ENCODE measurements at regions not wholly inside any gene's neighbourhood (a gene's known extent, or its start where the extent isn't known, plus 50 kb on each side); places are given as distances from the start of the nearest gene placed in this dataset.

- Histone ChIP-seq H2BK20ac (ENCODE audit: low read length) (no peak overlapping the region), H4K5ac (ENCODE audit: insufficient read length, low read depth, low read length) (no peak overlapping the region), H3K14ac (ENCODE audit: insufficient read length) (no peak overlapping the region), H3K79me1 (ENCODE audit: low read depth, low read length) (no peaks in the 10 kb centered on the region), H3K23me2 (ENCODE audit: low read depth, low read length) (no peaks in the 10 kb centered on the region), H3K56ac (replicated peaks; ENCODE audit: insufficient read length, low read depth, low read length) (no peak overlapping the region), H2BK15ac (ENCODE audit: low read length) (no peak overlapping the region), H3K36me3 (ENCODE audit: control insufficient read depth in 2 of 4, insufficient read depth in 4 of 4, low read length in 3 of 4) (no peaks in the 10 kb centered on the region), H4K91ac (replicated peaks; ENCODE audit: insufficient read length, low read length) (no peak overlapping the region), H3K9me3 (ENCODE audit: insufficient read depth in 2 of 2, low read depth in 1 of 2, low read length in 1 of 2) (no peaks in the 10 kb centered on the region), H3K4me3 (ENCODE audit: extremely low read depth in 1 of 4, insufficient read depth in 2 of 4, low read depth in 3 of 4, low read length in 4 of 4) (no peak overlapping the region), H3K27me3 (replicated peaks in 1 of 4; ENCODE audit: control insufficient read depth in 3 of 4, extremely low read depth in 1 of 4, insufficient read depth in 3 of 4, low read length in 3 of 4) (no peaks in the 10 kb centered on the region), H3K4me2 (ENCODE audit: insufficient read depth in 1 of 2, low read depth in 2 of 2, low read length in 2 of 2) (no peak overlapping the region), H2BK5ac (ENCODE audit: low read depth, low read length) (no peak overlapping the region), H3K9ac (replicated peaks in 1 of 4; ENCODE audit: extremely low read depth in 1 of 4, low read depth in 3 of 4, low read length in 3 of 4) (no peak overlapping the region), H2AK5ac (ENCODE audit: low read depth, low read length) (no peak overlapping the region), H2BK120ac (replicated peaks; ENCODE audit: low read depth, low read length) (no peak overlapping the region), H4K8ac (ENCODE audit: extremely low read depth, insufficient read depth, low read length) (no peak overlapping the region), H3K23ac (ENCODE audit: insufficient read length) (no peak overlapping the region), H3K4me1 (replicated peaks in 1 of 4; ENCODE audit: control insufficient read depth in 3 of 4, insufficient read depth in 4 of 4, low read length in 3 of 4) (peaks cover 0 to 8% (median 4%) of the 10 kb centered on the region in 4 experiments; a peak in 5 of 7 replicates), H3K27ac (ENCODE audit: low read depth, low read length) (no peak overlapping the region), H3K18ac (ENCODE audit: extremely low read depth, low read length) (no peak overlapping the region), H4K20me1 (replicated peaks in 1 of 2; ENCODE audit: control insufficient read depth in 1 of 2, insufficient read depth in 2 of 2, low read length in 2 of 2) (no peaks in the 10 kb centered on the region), H3K79me2 (ENCODE audit: control insufficient read depth in 1 of 2, insufficient read depth in 2 of 2, low read length in 2 of 2) (no peaks in the 10 kb centered on the region), H2AFZ (ENCODE audit: low read length) (no peak overlapping the region), H3K4ac (replicated peaks; ENCODE audit: insufficient read length, low read depth, low read length) (no peak overlapping the region), H2BK12ac (ENCODE audit: low read depth, low read length) (no peak overlapping the region)
- FAIRE-seq (no peak), DNase-seq (ENCODE audit: low read depth in 1 of 2, low spot score in 2 of 2) (no peak)
- CTCF ChIA-PET (ENCODE audit: partially characterized antibody) = interaction anchor here (0.6 kb wide), 1 partner anchor 138 kb away, joined by 3 read pairs; no protein-coding TSS in a partner anchor
- WGBS, 2 experiments (ENCODE audit: extremely low coverage in 1 of 2, insufficient coverage in 1 of 2, insufficient read length in 1 of 2, insufficient replicate concordance in 2 of 2, low coverage in 1 of 2, low lambda C conversion rate in 2 of 2, missing lambda C conversion rate in 1 of 2) = 85% methylated on average over 11 of the region's 11 CpGs; no CpG with 5 or more reads in 1 of the 2 experiments
- POLR2A ChIA-PET (ENCODE audit: partially characterized antibody) = interaction anchor here (0.5 to 0.8 kb wide), 2 partner anchors 103 to 1906 kb away, joined by 3 read pairs; partner anchors contain the start of gene SORBS2
These were observed 102.7 kb upstream of the SORBS2 start for GRCh38 chr4:185914583-185915199.

Data from H1 (cell line).